ENCODE measurements at regions not wholly inside any gene's neighbourhood (a gene's known extent, or its start where the extent isn't known, plus 50 kb on each side); places are given as distances from the start of the nearest gene placed in this dataset.
"Not testable (repeated sequence)": the region's sequence is repeated elsewhere in the genome, so short reads cannot be mapped to it uniquely, and the experiment has no call there.

- DNase-seq: no peak
These were observed 572.4 kb upstream of the NCAM2 start for GRCh38 chr21:20425856-20426255.

DNA sequence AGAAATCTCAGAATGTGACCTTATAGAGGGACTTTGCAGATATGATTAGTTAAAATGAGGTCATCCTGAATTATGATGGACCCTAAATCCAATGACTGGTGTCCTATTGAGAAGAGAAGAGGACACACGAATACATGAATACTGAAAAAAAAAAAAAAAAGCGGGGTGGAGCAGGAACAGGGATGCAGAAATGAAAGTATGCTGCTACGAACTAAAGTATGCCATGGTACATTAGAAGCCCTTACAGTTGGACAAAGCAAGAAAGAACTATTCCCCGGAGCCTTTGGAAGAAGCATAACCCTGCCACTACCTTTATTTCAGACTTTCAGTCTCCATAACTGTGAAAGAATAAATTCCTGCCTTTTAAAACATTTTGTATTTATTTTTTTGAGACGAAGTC lies 557.9 kb upstream of the NCAM2 start:
- DNase-seq: no peak

GRCh38 chr21:20443558-20444155 lies 554.6 kb upstream of the NCAM2 start:
- no peak for DNase-seq

DNA sequence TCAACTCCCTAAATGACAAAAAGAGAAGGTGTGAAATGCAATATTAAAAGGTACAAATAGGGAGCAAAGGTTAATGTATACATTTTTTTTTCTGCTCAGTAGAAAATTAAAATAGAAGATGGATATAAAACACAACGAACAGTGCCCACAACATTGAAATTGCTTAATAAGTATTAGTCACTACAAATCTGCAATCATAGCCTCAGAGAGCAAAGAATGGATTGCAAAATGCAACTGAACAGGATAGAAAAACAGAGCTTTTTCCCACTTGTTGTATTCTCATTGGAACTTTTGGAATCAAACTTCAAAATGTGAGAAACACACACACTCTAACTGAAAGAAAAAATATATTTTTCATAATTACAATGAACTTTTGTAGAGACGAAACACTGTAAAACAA lies 552.2 kb upstream of the NCAM2 start:
- DNase-seq: no peak

DNA sequence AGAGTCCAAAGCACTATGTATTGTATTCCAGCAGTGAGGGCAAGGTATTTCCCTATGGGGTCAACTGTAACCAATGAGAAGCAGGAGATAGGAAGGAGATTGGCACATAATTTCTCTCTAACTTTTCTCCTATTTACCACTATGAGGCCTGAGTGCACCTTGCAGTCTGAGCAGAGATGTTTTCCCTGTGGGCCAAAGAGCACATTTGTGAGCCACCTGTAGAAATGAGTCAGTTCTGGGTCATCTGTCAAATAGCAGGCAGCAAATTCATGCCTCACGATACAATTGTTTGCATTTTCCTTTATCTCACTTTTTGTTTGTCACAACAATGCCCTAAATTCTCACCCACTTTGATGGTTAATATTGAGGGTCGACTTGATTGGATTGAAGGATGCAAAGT lies 547.2 kb upstream of the NCAM2 start:
- DNase-seq: no peak

DNA sequence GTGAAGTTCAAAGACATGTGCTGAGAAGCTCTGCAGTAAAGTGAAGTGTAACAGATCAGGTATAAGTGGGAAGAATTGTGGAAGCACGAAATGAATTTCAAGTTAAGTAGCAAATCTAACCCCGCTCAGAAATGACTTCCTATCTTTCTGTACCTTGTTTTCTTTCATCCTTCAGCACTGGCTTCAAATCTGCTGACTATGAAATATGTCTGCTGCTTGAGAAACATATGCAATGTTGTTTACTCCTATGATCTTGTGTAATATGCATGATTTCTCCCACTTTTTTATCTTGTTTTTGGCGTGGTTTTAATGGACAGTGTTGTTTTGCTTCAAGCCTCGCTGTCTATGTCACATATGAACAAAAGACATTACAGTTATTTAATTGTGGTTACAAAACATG lies 545.3 kb upstream of the NCAM2 start:
- DNase-seq: no peak

DNA sequence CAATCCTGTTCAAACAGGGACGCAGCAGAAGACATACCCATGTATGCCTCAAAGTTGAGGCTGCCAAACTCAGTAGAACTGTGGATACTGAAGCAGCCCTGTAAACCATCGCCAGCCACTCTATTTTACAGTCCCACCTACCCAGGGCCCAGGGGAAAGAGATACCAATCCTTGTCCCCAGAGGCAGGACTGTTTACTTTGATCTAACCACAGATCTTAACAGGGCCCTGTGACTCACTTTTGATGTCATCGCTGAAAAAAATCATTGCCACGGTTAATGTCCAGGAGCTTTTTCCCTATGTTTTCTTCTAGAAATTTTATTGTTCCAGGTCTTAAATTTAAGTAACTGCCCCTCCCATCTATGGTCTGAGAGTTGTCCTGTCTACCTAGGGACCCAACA lies 538.4 kb upstream of the NCAM2 start:
- no peak for DNase-seq

- DNase-seq: no peak
These were observed 534.8 kb upstream of the NCAM2 start for GRCh38 chr21:20463362-20463761.

- no peak for DNase-seq
These were observed 528.8 kb upstream of the NCAM2 start for GRCh38 chr21:20469361-20469760.

GRCh38 chr21:20486303-20486702 lies 511.9 kb upstream of the NCAM2 start:
- DNase-seq: no peak

GRCh38 chr21:20502915-20503314 lies 495.3 kb upstream of the NCAM2 start:
- not testable (repeated sequence) for DNase-seq

- no peak for DNase-seq
These were observed 490.4 kb upstream of the NCAM2 start for GRCh38 chr21:20507783-20508182.

- no peak for DNase-seq
These were observed 486.9 kb upstream of the NCAM2 start for GRCh38 chr21:20511216-20511880.

- no peak for DNase-seq
These were observed 482.8 kb upstream of the NCAM2 start for GRCh38 chr21:20515446-20515845.

- DNase-seq: no peak
These were observed 479.1 kb upstream of the NCAM2 start for GRCh38 chr21:20519076-20519475.

DNA sequence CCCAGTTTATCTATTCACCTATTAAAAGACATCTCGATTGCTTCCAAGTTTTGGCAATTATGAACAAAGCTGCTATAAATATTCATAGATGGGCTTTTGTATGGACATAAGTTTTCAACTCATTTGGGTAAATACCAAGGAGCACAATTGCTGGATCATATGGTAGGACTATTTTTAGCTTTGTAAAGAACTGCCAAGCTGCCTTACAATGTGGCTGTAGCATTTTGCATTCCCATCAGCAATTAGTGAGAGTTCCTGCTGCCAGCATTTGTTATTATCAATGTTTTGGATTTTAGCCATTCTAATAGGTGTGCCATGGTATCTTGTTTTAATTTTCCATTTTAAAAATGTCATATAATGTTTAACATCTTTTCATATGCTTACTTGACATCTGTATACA lies 475.6 kb upstream of the NCAM2 start:
- DNase-seq: no peak

GRCh38 chr21:20523191-20523590 lies 475.0 kb upstream of the NCAM2 start:
- DNase-seq: no peak

DNA sequence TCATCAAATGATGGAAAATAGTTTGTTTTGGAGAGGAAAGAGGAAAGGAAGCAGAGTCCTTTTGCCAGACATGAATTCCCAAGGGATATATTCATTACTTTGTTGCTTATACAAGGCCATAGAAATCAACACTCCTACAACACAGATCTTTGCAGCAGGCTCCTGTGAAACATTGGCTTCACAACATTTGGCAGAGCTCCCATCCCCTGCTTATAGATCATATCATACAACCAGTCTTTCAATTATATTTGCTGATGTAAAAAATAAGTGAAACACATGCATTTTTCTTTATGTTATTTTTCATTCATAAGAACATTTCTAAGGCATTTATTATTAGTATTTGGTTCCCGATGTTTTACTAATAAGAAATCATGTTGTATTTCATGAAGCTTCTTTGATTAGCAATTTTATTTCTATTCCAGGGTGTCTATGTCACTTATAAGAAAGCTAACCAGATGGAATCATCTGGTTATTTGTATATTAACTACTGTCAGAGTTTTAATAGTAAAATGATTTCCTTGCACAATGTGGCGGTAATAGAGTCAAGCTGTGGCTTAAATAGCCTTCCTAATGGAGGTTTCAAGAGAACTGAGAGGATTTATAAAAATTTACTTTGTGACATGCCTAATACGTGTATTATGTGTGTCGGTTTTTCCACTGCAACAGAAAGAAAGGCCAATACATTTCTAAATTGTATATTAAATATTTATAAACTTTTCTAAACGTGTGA lies 470.3 kb upstream of the NCAM2 start:
- DNase-seq: no peak

- DNase-seq: no peak
These were observed 461.1 kb upstream of the NCAM2 start for GRCh38 chr21:20537130-20537529.

DNA sequence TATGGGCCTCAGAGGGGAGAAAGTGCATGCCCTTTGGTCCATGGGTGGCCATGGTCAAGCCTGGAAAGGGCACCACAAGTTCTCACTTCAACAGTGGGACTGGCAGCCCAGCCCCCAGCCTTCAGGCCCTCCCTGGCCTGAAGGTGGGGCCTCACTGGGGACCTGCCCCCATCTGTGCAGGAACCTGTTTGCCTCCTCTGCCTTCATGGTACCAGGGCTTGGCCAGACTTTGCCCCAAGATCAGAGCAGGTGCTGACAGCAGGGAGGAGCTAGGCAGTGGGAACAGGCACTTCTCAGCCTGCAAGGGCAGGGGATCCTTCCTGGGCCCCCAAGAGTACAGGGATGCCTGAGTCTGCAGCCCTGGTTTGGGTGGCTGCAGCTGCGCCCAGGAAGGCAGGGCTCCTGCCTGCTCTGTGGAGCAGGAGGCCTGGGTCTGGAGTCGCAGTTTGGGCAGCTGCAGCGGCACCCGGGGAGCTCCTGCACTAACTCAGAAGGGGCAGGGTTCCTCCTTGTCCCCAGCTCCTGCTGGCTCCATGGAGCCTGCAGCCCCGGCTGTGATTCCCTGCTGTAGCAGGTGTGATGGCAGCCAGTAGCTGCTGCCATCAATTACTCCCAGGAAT lies 460.1 kb upstream of the NCAM2 start:
- DNase-seq: no peak

GRCh38 chr21:20545454-20545853 lies 452.8 kb upstream of the NCAM2 start:
- DNase-seq: no peak

- DNase-seq: no peak
These were observed 446.3 kb upstream of the NCAM2 start for GRCh38 chr21:20551939-20552338.

DNA sequence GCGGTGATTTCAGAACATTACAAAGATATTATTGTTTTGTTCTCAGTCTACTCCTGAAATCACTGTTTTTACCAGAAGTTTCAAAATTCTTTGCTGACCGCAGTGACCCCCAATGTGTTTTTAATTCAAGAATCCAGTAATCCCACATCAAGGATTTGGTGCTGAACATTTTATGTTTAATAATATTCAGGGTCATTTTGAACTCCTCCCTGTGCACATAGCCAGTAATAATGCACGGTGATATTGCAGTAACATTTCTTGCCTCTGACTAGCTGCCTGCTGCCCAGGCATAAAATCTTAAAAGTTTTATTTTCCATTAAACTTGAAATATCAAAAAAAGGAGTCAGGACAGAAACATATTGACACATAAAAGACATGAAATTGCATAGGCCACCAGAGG lies 443.4 kb upstream of the NCAM2 start:
- DNase-seq: no peak

All from occipital lobe (tissue), 1 donor.